Endothelial cell of umbilical vein (primary cell): ENCODE measurements at regions not wholly inside any gene's neighbourhood (a gene's known extent, or its start where the extent isn't known, plus 50 kb on each side); places are given as distances from the start of the nearest gene placed in this dataset.

Experiments used
- BruUV-seq: library from RNA; stranded (reverse); fragments of 400-500 nt; replicated peaks from 2 replicates; lab custom pipeline; 2021; lab: Mats Ljungman, UMichigan
- CTCF ChIA-PET: fragments of 300-600, 350-600 bp; sonication (Branson Sonifier 250); formaldehyde crosslinking; loops from one replicate; lab custom pipeline; 2021; ENCODE audit warnings: antibody characterized with exemption, inconsistent platforms; lab: Charles Lee
- POLR2A ChIA-PET: fragments of 300-600, 350-600 bp; sonication (Branson Sonifier 250); formaldehyde crosslinking; loops from one replicate; lab custom pipeline; 2021; ENCODE audit warnings: antibody characterized with exemption, inconsistent platforms; lab: Charles Lee
- DNase-seq: peaks from one replicate; pipeline ENCODE4 v3.0.0-alpha.2; 2011; ENCODE audit warnings: low read depth, low spot score
- FAIRE-seq: peaks from 2 replicates; lab custom pipeline; 2011; peaks lifted over from hg19 to GRCh38; lab: Jason Lieb, UNC
- H2AFZ ChIP-seq: 2 replicates; pipeline ENCODE4 v1.6.0; 2012; ENCODE audit warnings: low read depth, low read length, control low read depth, inconsistent platforms
- H3K27ac ChIP-seq: 2 replicates; pipeline ENCODE4 v1.5.1; 2011; ENCODE audit warnings: low read depth, mild to moderate bottlenecking, control low read depth, low read length, moderate library complexity; ENCODE audit not compliant: insufficient read depth
- H3K27me3 ChIP-seq, 2 experiments: 2 replicates each; pipeline versions ENCODE4 v1.6.0 to v1.6.1; 2011; ENCODE audit warnings: low read length in 2 of 2, mixed read lengths in 1 of 2; ENCODE audit not compliant: control insufficient read depth in 2 of 2, insufficient read depth in 2 of 2
- H3K36me3 ChIP-seq, 2 experiments: 2 replicates in 1 of 2; 3 replicates in 1 of 2; pipeline ENCODE4 v1.5.1; 2011; ENCODE audit warnings: low read length in 2 of 2, mild to moderate bottlenecking in 1 of 2, moderate library complexity in 1 of 2; ENCODE audit not compliant: control insufficient read depth in 2 of 2, insufficient read depth in 2 of 2; ENCODE audit errors: extremely low read depth in 1 of 2
- H3K4me1 ChIP-seq: 3 replicates; pipeline ENCODE4 v1.5.1; 2011; ENCODE audit warnings: mild to moderate bottlenecking, low read length; ENCODE audit not compliant: control insufficient read depth, insufficient read depth; ENCODE audit errors: extremely low read depth
- H3K4me2 ChIP-seq: 2 replicates; pipeline ENCODE4 v1.6.1; 2011; ENCODE audit warnings: low read length, control low read depth, mixed read lengths; ENCODE audit not compliant: insufficient read depth
- H3K4me3 ChIP-seq, 3 experiments: fragments of 200-600 bp in 1 of 3; sonication (generic), shearing (Covaris generic) in 1 of 3; replicated peaks in 1 of 3; 2 replicates each; pipeline ENCODE4 v1.5.1; 2011 to 2016; ENCODE audit warnings: control low read depth in 3 of 3, low read length in 3 of 3, mild to moderate bottlenecking in 2 of 3, inconsistent platforms in 1 of 3, low read depth in 1 of 3, moderate library complexity in 1 of 3; ENCODE audit not compliant: insufficient read depth in 1 of 3
- H3K79me2 ChIP-seq: 2 replicates; pipeline ENCODE4 v1.6.0; 2012; ENCODE audit warnings: low read length, inconsistent platforms; ENCODE audit not compliant: control insufficient read depth, insufficient read depth
- H3K9ac ChIP-seq: replicated peaks from 2 replicates; pipeline ENCODE3; 2011; ENCODE audit warnings: low read length, control low read depth; ENCODE audit not compliant: insufficient read depth; ENCODE audit errors: extremely low read depth
- H3K9me1 ChIP-seq: replicated peaks from 3 replicates; pipeline ENCODE4 v1.6.0; 2011; ENCODE audit warnings: mild to moderate bottlenecking, low read length; ENCODE audit not compliant: control insufficient read depth, insufficient read depth; ENCODE audit errors: extremely low read depth
- H3K9me3 ChIP-seq: replicated peaks from 2 replicates; pipeline ENCODE4 v1.5.1; 2012; ENCODE audit warnings: low read length, inconsistent platforms; ENCODE audit not compliant: control insufficient read depth, insufficient read depth
- H4K20me1 ChIP-seq: replicated peaks from 2 replicates; pipeline ENCODE3; 2011; ENCODE audit warnings: mild to moderate bottlenecking, low read length; ENCODE audit not compliant: control insufficient read depth, insufficient read depth; ENCODE audit errors: extremely low read depth
- CTCF ChIP-seq, 2 donors: IDR thresholded peaks; 1 replicate in 1 of 2; 2 replicates in 1 of 2; pipeline ENCODE4 v1.5.1; 2011; ENCODE audit warnings: low read length in 2 of 2, mild to moderate bottlenecking in 2 of 2, moderate library complexity in 2 of 2, control low read depth in 1 of 2, inconsistent platforms in 1 of 2, low read depth in 1 of 2; ENCODE audit not compliant: insufficient read depth in 1 of 2; ENCODE audit errors: extremely low read depth in 1 of 2
- EZH2 ChIP-seq: IDR thresholded peaks from 2 replicates; pipeline ENCODE4 v1.6.1; 2012; ENCODE audit warnings: borderline replicate concordance, low read depth, mild to moderate bottlenecking, moderate library complexity, low read length, inconsistent platforms; ENCODE audit not compliant: severe bottlenecking
- FOS ChIP-seq: IDR thresholded peaks from 2 replicates; pipeline ENCODE4 v1.6.1; 2011; ENCODE audit warnings: mild to moderate bottlenecking, low read length, moderate library complexity, borderline replicate concordance; ENCODE audit not compliant: insufficient read depth
- GATA2 ChIP-seq: IDR thresholded peaks from 2 replicates; pipeline ENCODE4 v1.7.0; 2011; ENCODE audit warnings: low read depth, mild to moderate bottlenecking, moderate library complexity, mixed read lengths, low read length; ENCODE audit not compliant: insufficient read length, insufficient read depth
- JUN ChIP-seq: IDR thresholded peaks from 2 replicates; pipeline ENCODE4 v1.6.1; 2011; ENCODE audit warnings: borderline replicate concordance, low read depth; ENCODE audit not compliant: insufficient read length, insufficient read depth
- MAX ChIP-seq: IDR thresholded peaks from 2 replicates; pipeline ENCODE4 v1.6.1; 2011; ENCODE audit not compliant: insufficient read depth, insufficient read length
- MYC ChIP-seq: IDR thresholded peaks from one replicate; pipeline ENCODE4 v1.6.1; 2011; ENCODE audit warnings: mild to moderate bottlenecking, low read depth, low read length
- POLR2A ChIP-seq: IDR thresholded peaks from 2 replicates; pipeline ENCODE4 v1.6.1; 2012; ENCODE audit warnings: low read depth, mild to moderate bottlenecking, control low read depth, low read length
- POLR2AphosphoS5 ChIP-seq: IDR thresholded peaks from 2 replicates; pipeline ENCODE4 v1.6.1; 2012; ENCODE audit warnings: low read depth, mild to moderate bottlenecking, control low read depth, low read length, moderate library complexity; ENCODE audit not compliant: insufficient read depth
- dilution Hi-C: fragments of 300-500 bp; cut with MboI; formaldehyde crosslinking; loops from one replicate; pipeline ENCODE4 v1.15.0; 2019; ENCODE audit warnings: low sequenced_read_pairs; ENCODE audit not compliant: extremely low pct_ligation_motif_present
- intact Hi-C: fragments of 100-400 bp; cut with micrococcal nuclease; formaldehyde crosslinking; loops from one replicate; pipeline ENCODE4 v1.10.0; 2022

- FAIRE-seq (peak; percentile 50), DNase-seq (peak; percentile 90)
- intact Hi-C loops: loop anchor here (1.0 to 2.0 kb wide), 7 partner anchors 59 to 1043 kb away; no protein-coding TSS in a partner anchor
- Histone ChIP-seq H3K4me3 (no peak overlapping the region), H4K20me1 (no peaks in the 10 kb centered on the region), H3K27ac (no peak overlapping the region), H3K27me3 (no peaks in the 10 kb centered on the region), H3K36me3 (no peaks in the 10 kb centered on the region), H3K9me1 (no peaks in the 10 kb centered on the region), H3K4me2 (peak overlapping the region; percentile 12), H3K9ac (peak overlapping the region; percentile 30), H3K4me1 (peaks cover 2% of the 10 kb centered on the region), H3K79me2 (no peaks in the 10 kb centered on the region), H3K9me3 (no peaks in the 10 kb centered on the region), H2AFZ (no peak overlapping the region)
- dilution Hi-C loops: loop anchor here (25.0 kb wide), 1 partner anchor 220 kb away; no protein-coding TSS in a partner anchor
- TF ChIP-seq CTCF (IDR thresholded peaks at IDR 0.05; ENCODE audit: extremely low read depth in 1 of 2, insufficient read depth in 1 of 2, low read depth in 1 of 2, low read length in 2 of 2) (peak; percentile 61 to 74), GATA2 (no peak)
- ChIA-PET POLR2A (no interaction called here), CTCF (interaction anchor here (0.6 to 7.2 kb wide), 26 partner anchors 8 to 237 kb away, joined by 3 to 166 read pairs (median 4); no protein-coding TSS in a partner anchor)
- BruUV-seq: no TSS peak
Observed at GRCh38 chr9:73081979-73082657, 69.5 kb upstream of the ANXA1 start.

- Histone ChIP-seq H3K9ac (no peak overlapping the region), H3K36me3 (no peaks in the 10 kb centered on the region), H3K79me2 (no peaks in the 10 kb centered on the region), H3K4me3 (no peak overlapping the region), H3K27me3 (no peaks in the 10 kb centered on the region), H3K4me1 (peaks cover 2% of the 10 kb centered on the region), H2AFZ (peak overlapping the region; percentile 70), H3K27ac (no peak overlapping the region), H4K20me1 (no peaks in the 10 kb centered on the region), H3K9me1 (no peaks in the 10 kb centered on the region), H3K9me3 (no peaks in the 10 kb centered on the region), H3K4me2 (no peak overlapping the region)
- CTCF ChIA-PET: interaction anchor here (0.7 to 7.2 kb wide), 15 partner anchors 13 to 1041 kb away, joined by 3 to 166 read pairs (median 5); no protein-coding TSS in a partner anchor
- dilution Hi-C loops: loop anchor here (25.0 kb wide), 1 partner anchor 218 kb away; no protein-coding TSS in a partner anchor
- TF ChIP-seq POLR2A (no peak), MAX (no peak), GATA2 (no peak), EZH2 (no peak), FOS (no peak), POLR2AphosphoS5 (no peak), MYC (no peak), CTCF (IDR thresholded peaks at IDR 0.05; ENCODE audit: extremely low read depth in 1 of 2, insufficient read depth in 1 of 2, low read depth in 1 of 2, low read length in 2 of 2) (no peak), JUN (no peak)
- DNase-seq: no peak
- BruUV-seq: no TSS peak
- FAIRE-seq: no peak
- intact Hi-C loops: no loop called here
- POLR2A ChIA-PET: no interaction called here
Observed at GRCh38 chr9:73080110-73080694, 71.5 kb upstream of the ANXA1 start.
